GM21576 (cell line): ENCODE measurements at regions not wholly inside any gene's neighbourhood (a gene's known extent, or its start where the extent isn't known, plus 50 kb on each side); places are given as distances from the start of the nearest gene placed in this dataset.
A peak's percentile ranks its signal among the peaks of the same experiment; 100 is the strongest.

Experiments used
- ATAC-seq: cut with Tn5 transposase; IDR thresholded peaks from one replicate; pipeline ENCODE4 v1.9.1; 2021; ENCODE audit warnings: mild to moderate bottlenecking, moderate library complexity; ENCODE audit not compliant: unreplicated experiment

DNA sequence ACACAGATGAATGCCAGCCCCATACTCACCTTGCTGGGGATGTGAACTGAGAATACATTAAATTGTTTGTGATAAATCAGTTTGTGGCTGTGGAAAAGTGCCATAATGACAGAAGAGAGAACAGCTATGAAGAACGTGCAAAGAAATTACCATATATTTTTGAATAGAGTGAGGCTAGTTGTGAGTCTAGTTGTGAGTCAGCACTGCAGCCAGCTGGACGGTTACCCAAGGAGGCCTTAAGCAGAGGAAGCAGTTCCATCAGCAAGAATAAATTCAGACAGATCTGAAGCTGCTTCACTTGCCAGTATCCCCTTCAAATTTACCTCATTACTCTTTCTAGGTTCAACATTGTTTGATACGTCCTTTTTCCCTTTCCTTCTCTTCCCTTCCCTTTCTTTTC is 446.0 kb downstream of the MTRR start:
- no peak for ATAC-seq

DNA sequence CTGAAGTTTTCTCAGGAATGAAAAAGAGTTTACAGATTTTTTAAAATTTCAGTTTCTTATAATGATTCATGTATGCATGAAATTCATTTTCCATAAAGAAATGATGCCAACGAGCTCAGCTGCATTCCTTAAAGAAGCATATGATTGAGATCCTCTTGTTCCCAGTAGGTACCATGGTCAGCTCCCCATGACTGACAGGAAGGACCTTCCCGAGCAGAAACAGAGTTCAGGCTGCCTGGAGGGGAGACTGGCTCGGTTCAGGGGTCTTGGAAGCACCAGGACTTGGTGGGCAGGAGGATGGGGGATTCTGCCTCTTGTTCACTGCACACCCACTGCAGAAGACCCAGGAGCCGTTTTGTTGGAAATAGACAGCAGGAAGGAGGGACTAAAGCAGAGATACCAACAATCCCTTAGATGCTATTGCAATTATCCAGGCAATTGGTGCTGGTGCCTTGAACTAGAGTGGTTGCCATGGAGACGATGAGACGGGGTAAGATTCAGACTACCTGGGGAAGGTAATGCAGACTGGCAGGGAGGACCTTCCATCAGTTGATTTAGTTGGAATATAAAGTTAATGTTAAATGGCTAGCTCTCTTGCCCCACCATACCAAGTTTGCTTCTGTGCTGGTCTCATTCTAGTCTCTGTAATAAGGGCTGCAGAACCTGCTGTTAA is 447.8 kb downstream of the MTRR start:
- no peak for ATAC-seq

DNA sequence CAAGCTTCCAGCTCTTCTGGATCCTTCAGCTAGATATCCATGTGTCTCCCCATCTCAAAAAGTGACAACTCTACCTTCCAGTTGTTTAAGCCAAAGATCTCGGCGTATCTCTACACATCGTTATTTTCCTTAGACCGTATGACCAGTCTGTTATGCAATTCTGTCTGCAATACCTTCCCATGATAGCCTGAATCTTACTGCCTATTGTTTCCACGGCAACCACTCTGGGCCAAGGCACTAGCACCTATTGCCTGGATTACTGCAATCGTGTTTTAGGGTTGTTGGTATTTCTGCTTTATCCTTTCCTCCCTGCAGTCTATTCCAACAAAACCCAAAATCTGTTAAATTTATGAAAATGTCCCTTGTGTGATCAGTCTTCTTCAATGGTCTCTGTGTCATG is 448.4 kb downstream of the MTRR start:
- no peak for ATAC-seq

DNA sequence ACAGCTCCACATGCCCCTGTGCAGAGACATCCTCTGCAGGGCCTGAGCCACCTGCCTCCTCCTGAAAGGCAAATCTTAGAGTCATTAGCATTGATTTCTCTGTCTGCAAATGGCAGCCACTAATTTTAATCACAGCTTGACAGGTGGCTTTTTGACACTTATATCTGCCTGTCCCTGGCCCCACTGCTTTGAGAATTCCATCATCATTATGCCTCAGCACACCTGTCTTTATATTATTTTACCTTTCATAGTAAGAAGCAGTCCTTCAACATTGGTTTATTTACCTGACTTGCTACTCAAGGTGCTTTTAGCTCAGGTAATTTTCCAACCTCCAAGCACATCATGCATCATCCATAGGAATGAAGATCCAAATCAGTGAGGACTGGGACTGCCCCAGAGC is 451.3 kb downstream of the MTRR start:
- ATAC-seq: no peak

DNA sequence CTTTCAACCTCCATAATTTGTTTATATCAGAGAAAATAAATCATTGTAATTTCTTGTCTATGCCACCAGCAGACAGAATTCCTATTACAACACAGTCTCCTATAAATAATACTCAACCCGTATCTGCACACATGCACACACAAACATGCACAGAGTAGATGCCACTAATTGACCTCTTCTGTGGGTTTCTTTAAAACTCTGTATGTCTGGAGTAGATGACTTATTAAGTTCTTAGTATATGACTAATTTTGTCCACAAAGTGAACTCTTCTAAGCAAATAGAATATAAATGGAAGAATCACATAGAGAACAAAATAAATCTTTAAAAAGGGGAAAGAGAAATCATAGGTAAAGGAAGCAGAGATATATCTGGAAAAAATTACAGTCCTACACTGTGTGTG is 452.3 kb downstream of the MTRR start:
- no peak for ATAC-seq

DNA sequence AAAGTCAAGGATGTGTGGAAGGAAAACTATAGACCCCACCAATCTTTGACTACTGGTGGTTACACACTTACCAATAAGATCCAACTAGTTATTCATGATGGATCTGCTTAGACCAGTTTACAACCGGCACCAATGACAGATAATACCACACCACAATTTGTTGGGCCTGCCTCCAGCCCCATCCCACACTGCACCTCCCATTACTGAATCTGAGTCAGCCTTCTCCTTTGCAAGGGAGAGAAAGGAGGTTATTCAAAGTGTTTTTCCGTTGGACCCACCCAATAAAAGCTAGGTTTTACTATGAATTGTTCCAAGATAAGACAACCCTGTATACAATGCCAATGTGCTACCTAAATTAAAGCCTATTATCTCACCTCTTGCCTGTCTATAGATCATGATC is 453.5 kb downstream of the MTRR start:
- ATAC-seq: no peak

DNA sequence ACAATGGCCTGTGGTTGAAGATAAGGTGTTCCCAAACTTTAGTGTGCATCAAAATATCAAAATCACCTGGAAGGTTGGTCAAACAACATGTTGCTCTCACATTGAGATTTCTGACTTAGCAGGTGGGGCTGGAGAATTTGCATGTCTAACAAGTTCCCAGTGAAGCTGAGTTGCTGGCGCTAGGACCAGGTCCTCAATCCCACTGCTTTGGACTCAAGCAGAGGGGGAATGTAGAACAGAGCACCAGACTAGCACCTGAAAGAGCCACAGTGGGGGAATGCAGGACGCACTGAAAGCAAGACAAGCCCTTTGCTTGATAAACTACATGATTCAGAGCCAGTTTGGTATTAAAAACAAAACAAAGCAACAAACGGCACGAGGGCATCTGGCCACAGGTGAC is 458.1 kb downstream of the MTRR start:
- no peak for ATAC-seq

DNA sequence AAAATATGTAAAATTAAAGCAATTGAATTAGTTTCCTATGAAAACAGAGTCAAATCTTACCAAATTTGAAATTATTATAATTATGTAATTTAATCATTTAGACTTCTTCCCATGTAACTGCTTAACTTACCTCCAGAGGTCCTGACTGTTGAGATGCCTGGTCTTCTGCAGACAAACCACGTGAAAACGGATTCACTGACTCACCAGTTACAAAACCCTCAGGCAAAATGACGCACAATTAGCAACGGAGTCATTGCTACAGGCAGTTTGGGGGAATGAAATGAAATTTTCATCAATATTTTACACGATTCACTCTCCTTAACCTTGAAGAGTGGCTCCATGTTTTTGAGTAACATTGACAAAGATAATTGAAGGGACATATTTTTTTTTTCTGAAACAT is 460.8 kb downstream of the MTRR start:
- ATAC-seq: no peak

DNA sequence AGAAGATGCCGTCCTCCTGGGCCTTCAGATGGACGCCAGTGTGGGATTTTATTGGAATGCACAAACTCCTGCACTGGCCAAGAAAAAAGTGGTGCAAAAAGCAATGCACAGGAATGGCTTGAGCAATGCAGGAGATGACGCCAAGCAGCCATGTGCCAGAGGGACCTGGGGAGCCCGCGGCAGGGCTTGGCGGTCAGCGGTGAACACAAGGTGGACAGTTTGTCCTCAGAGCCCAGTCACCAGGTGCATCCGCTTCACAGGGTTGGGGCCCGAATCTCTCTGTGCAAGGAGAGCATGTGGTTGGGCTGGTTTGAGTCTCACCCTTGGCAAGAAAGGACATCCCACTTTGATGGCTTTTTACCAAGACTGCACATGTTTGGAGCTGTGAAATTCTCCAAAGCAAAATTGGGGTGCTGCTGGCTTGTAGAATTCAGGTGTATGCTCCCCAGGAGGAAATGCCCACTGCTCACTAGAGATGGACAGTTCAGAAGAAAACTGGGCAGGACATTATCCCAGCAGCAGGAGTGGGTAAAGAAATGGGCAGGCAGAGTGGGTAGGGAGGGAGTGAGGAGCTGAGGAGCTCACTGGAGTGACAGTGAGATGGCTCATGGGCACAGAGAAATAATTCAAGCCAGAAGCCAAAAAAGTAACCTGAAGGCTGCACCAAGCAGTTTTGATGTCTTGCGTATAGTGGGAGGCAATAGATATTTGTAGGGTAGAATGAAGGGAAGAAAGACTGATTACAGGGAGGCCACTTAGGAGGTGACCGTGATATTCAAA is 463.9 kb downstream of the MTRR start:
- no peak for ATAC-seq

DNA sequence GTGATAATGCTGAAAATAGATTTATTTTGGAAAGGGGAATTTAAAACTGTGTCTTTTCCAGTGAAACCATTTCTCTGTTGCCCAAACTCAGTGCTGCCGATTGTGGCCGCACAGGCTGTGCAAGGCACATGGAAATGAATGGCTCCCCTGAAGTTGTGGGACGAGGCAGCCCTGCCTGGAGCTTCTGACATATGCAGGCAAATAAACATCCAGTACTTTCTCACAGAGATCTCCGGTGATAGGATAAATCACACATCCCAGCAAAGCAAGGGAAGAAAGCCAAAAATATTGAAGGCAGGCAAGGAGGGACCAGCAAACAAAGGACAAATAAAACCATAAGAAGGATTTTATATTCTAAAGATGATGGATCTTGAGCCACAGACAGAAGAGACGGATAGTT is 464.5 kb downstream of the MTRR start:
- ATAC-seq: no peak

DNA sequence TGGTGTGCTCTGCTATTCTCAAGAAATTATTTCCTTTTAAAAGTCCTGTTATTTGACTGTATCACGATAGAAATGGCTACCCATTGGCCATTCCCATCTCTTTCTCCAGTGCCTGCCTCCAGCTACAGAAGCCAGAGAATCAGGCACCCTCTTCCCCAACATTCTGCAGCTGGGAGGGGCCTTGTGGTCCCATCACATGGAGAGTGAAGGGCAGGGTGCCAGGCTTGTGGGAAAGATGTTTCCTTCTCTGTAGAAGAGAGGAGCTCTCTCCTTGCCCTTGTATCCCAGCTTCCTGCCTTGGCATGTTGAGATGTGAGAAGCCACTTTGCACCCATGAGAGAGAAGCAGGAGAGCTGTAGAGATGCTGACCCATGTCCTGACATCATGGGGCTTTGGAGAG is 465.0 kb downstream of the MTRR start:
- ATAC-seq: no peak

DNA sequence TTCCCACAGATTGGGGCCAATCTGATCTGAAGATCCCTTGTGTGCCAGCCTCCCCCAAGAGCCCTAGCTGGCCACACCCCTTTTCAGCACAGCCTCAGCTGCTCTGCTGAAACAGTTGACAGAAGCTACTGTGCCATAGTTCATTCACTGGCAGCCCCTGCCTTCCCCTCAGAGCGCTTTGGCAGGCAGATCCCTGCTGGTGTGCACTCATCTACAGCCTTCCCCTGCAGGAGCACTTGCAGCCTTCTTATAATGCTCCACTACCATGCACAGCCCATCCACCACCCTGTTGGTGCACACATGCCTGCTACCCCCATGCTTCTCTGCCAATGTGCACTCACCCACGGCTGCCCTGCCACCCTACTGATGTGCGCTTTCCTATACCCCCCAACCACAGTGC is 471.3 kb downstream of the MTRR start:
- no peak for ATAC-seq

DNA sequence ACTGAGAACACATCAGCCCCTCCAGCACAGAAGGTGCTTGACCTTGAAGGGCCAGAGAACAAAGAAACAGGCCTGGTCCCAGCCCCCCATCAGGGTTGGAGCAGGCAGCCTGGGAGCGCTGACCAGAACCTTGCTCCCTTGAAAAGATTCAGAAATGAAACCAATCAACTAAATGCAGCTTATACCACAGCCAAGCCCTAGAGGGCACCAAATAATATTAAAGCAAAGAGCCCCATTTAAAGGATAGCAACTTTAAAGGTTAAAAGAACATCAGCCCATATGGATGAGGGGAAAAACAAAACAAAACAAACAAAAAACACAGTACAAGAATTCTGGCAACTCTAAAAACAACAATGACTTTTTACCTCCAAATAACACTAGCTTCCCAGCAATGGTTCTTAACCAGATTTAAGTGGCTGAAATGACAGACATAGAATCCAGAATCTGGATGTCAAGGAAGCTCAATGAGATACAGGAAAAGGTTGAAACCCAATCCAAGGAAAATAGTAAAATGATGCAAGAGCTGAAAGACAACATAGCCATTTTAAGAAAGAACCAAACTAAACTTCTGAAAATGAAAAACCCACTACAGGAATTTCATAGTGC is 471.9 kb downstream of the MTRR start:
- ATAC-seq: no peak

DNA sequence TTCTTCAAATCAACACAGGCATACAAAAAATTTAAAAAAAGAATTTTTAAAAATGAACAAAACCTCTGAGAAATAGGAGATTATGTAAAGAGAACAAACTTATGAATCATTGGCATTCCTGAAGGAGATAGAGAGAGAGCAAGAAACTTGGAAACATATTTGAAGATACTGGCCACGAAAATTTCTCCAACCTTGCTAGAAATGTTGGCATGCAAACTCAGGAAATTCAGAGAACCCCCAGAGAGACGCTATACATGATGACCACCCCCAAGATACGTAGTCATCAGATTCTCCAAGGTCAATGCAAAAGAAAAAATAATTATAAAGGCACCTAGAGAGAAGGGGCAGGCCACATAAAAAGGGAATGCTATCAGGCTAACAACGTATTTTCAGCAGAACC is 472.5 kb downstream of the MTRR start:
- no peak for ATAC-seq

DNA sequence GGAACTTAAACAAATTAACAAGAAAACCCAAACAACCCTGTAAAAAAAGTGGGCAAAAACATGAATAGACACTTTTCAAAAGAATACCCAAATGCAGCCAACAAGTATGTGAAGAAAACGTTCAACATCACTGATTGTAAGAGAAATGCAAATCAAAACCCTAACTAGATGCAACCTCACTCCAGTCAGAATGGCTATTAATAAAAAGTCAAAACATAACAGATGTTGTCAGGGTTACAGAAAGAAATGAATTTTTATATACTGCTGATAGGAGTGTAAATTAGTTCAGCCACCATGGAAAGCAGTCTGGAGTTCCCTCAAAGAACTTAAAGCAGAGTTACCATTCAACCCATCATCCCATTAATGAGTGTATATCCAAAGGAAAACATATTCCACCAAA is 479.0 kb downstream of the MTRR start:
- ATAC-seq: no peak

DNA sequence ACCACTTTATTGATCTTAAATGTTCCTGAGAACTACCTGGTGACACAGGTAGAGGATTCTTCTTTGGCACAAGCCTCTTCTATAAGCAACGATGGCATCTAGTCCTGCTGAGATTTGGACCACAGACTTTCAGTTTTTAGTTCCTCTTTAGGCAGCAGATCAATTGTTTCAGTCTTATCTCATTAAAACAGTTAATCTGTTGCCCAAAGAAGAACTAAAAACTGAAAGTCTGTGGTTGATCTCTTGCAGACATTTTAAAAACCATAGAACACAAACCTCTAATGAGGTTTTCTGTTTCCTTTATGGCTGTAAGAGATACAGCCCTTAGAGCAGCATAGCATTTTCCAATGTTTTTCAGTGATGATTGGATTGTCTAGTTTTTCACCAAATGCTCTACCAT is 480.9 kb downstream of the MTRR start:
- ATAC-seq: peak; percentile 92

DNA sequence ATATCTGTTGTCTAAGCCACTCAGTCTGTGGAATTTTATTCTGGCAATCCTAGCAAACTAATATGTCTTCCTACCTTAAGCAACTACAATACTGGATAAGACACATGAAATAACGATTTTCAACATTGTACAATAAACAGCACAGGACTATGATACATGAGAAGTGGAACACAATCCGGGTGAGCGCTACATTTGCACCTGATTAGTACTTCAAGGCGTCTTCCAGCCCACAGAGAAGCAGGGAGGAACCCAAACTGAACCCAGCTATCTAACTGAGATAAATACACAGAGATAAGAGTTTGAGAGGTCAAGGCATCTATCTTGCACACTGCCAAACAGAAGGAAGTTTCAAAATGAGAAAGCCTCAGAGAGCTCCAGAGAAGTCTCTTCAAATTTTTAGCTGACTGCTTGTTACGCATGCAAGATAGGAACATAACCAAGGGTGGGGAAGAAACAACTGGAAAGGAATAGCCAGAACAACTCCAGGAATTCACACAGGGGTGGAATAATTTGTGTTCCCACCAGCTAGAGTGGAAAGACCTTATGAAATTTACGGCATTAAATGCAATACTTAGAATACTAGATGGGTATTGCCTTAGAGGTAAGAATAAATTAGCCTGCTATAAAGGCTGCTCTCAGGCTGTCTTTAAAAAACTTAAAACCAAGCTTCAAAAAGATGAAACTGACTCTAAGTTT is 481.8 kb downstream of the MTRR start:
- ATAC-seq: no peak

DNA sequence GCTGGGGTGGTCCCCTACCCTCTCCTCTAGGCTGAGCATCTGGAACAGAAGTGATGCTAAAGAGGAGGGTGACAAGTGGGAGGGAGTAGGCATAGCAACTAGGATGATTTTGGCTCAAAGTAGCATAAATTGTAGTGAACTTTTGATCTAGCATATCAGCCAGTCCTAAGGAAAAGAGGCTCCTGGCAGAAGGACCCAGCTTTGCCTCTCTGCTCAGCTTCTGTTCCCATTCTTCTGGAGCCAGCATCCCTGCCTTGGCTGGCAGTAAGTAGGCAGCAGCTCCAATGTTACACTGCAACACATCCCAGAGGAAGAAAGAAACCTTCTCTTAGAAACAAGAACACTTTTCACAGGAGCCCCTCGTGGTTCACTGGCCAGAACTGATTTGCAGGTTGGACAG is 487.0 kb downstream of the MTRR start:
- ATAC-seq: no peak

DNA sequence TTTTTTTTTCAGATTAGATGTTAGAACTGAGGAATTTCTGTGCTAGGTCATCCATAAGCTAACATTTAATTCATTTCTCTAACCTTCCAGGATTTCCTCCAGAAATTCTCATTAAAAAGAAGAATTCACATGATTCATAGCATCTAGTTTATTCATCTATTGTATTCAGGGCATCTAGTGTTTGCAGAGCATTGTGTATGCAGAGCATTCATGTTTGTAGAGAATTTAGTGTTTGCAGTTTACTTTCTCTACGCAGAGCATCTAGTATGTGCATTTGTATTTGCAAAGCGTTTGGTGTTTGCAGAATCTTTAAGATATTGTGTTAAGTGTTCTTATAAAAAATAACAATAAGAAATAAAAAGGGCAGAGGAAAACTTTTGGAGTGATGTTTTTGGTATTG is 491.1 kb downstream of the MTRR start:
- ATAC-seq: no peak

DNA sequence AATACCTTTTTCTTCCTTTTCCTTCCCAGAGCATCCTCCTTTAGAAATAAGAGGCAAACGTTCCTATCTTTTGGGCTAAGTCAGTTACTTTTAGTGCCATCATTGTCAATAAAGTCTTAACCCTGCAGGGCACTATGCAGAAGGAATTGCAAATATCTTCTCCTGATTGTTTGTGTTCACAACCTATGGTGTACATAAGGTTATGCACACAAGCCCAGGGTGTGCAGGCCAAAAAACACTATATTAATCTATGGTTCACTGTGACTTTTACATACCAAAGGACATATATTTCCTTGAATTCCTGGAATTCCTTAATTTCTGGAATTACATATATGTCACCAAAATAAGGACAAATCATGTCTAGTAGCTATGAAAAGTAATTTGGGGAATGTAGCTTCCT is 493.5 kb downstream of the MTRR start:
- ATAC-seq: no peak

DNA sequence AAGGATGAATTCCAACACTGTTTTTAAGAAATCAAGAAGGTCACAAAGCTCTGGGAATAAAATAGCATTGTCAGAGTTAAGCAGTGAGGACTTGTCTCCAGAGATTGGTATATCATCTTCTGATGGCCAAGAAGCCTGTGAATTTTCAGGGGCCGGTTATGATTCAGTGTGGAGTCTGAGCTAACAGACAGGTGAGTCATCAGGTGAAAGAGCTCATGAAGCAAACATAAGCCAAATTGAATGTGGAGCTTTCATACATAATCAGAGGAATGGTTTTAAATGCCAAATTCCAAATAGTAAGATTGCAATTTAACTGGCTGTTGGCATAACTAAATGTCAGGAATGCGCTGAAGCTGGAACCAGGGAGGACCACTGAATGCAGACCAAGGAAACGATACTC is 494.2 kb downstream of the MTRR start:
- ATAC-seq: no peak

DNA sequence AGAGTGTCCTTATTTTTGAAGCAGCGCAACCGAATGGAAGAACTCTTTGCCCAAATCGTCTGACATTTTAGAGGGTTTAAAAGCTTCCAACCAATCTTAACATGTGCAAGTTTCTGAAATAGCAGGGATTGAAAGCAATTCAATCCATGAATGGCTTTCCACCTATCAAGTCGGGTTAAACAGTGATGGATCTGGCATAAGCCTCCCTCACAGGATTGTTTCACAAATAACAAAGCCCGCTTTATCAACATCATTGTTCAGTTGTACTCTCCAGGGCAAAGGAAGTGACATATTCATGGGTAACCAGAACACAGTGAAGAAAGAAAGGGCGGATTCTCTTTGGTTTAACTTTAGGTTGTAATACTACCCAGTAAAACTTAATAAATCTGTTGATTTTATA is 497.3 kb downstream of the MTRR start:
- no peak for ATAC-seq
